ENCODE measurements at regions not wholly inside any gene's neighbourhood (a gene's known extent, or its start where the extent isn't known, plus 50 kb on each side); places are given as distances from the start of the nearest gene placed in this dataset.

DNA sequence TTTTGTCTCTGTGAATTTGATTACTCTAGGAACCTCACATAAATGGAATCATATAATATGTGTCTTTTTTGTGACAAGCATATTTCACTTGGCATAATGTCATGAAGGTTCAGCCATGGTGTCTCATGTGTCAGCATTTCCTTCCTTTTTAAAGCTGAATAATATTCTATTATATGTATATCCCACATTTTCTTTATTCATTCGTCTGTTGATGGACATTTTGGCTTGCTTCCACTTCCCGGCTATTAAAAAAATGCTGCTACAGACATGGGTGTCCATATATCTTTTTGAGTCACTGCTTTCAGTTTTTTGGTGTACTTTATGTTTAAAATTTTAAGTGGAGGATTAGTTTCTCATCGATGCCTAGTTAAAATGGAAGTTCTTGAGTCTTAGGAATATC lies 59.8 kb upstream of the C5orf63 start:
- no peak for TF ChIP-seq EZH2phosphoT487 (IDR thresholded peaks at IDR 0.05; ENCODE audit: low read length)
- TF ChIP-seq, protein P1, sequence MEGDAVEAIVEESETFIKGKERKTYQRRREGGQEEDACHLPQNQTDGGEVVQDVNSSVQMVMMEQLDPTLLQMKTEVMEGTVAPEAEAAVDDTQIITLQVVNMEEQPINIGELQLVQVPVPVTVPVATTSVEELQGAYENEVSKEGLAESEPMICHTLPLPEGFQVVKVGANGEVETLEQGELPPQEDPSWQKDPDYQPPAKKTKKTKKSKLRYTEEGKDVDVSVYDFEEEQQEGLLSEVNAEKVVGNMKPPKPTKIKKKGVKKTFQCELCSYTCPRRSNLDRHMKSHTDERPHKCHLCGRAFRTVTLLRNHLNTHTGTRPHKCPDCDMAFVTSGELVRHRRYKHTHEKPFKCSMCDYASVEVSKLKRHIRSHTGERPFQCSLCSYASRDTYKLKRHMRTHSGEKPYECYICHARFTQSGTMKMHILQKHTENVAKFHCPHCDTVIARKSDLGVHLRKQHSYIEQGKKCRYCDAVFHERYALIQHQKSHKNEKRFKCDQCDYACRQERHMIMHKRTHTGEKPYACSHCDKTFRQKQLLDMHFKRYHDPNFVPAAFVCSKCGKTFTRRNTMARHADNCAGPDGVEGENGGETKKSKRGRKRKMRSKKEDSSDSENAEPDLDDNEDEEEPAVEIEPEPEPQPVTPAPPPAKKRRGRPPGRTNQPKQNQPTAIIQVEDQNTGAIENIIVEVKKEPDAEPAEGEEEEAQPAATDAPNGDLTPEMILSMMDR (IDR thresholded peaks at IDR 0.05; ENCODE audit: low read length) = no peak
- TF ChIP-seq EZH2 (optimal IDR thresholded peaks at IDR 0.05; ENCODE audit: low read depth, low read length) = no peak
- H2AFZ ChIP-seq (ENCODE audit: low read length) = no peak overlapping the region
- H3K4me3 ChIP-seq (ENCODE audit: low read length) = no peak overlapping the region
- H3K9me2 ChIP-seq (replicated peaks; ENCODE audit: insufficient read depth, low read length) = no peaks in the 10 kb centered on the region
- H3K4me2 ChIP-seq (ENCODE audit: low read depth, low read length) = no peak overlapping the region
- no peak overlapping the region for H3K27ac ChIP-seq (ENCODE audit: low read length)
- no peaks in the 10 kb centered on the region for H3K27me3 ChIP-seq (replicated peaks; ENCODE audit: insufficient read depth, low read length)
- H3K9ac ChIP-seq (ENCODE audit: low read length) = no peak overlapping the region
- H3F3A ChIP-seq (ENCODE audit: insufficient read depth, low read length) = no peaks in the 10 kb centered on the region
- H3K9me3 ChIP-seq (replicated peaks; ENCODE audit: insufficient read depth, low read length) = no peaks in the 10 kb centered on the region
- H3K79me2 ChIP-seq (ENCODE audit: low read length) = no peaks in the 10 kb centered on the region
- DNase-seq = no peak
- no peaks in the 10 kb centered on the region for H4K20me1 ChIP-seq (ENCODE audit: insufficient read depth, low read length)
- H3K4me1 ChIP-seq (ENCODE audit: low read length) = no peaks in the 10 kb centered on the region
- H3K36me3 ChIP-seq (replicated peaks; ENCODE audit: insufficient read depth, low read length) = no peaks in the 10 kb centered on the region

DNA sequence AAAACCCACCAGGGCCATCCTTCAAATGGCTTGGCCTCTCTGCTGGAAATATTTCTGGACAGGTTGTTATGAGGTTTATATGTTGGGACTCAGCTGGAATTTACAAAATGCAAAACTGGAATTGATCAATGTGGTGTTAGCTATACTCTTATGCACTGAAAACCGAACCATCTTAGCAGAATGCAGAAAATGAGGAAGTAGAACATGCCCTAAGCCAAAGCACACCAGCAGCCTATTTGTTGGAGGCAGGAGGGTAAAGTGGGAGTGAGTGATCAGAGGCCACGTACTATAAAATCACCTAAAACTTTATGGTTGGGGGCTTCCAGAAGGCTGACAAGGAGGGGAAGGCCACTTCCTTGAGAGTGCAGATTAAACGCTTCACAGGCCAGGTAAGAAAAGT lies 63.6 kb upstream of the C5orf63 start:
- H3K27me3 ChIP-seq (replicated peaks; ENCODE audit: insufficient read depth, low read length) = no peaks in the 10 kb centered on the region
- no peak overlapping the region for H3K27ac ChIP-seq (ENCODE audit: low read length)
- H3K79me2 ChIP-seq (ENCODE audit: low read length) = no peaks in the 10 kb centered on the region
- H3K9me2 ChIP-seq (replicated peaks; ENCODE audit: insufficient read depth, low read length) = no peaks in the 10 kb centered on the region
- H3K4me2 ChIP-seq (ENCODE audit: low read depth, low read length) = no peak overlapping the region
- H3K9me3 ChIP-seq (replicated peaks; ENCODE audit: insufficient read depth, low read length) = no peaks in the 10 kb centered on the region
- H4K20me1 ChIP-seq (ENCODE audit: insufficient read depth, low read length) = no peaks in the 10 kb centered on the region
- no peaks in the 10 kb centered on the region for H3F3A ChIP-seq (ENCODE audit: insufficient read depth, low read length)
- no peaks in the 10 kb centered on the region for H3K36me3 ChIP-seq (replicated peaks; ENCODE audit: insufficient read depth, low read length)
- no peak overlapping the region for H2AFZ ChIP-seq (ENCODE audit: low read length)
- H3K9ac ChIP-seq (ENCODE audit: low read length) = no peak overlapping the region
- H3K4me1 ChIP-seq (ENCODE audit: low read length) = no peaks in the 10 kb centered on the region
- no peak for TF ChIP-seq EZH2phosphoT487 (IDR thresholded peaks at IDR 0.05; ENCODE audit: low read length)
- TF ChIP-seq, protein P1 (IDR thresholded peaks at IDR 0.05; ENCODE audit: low read length) = no peak
- no peak for TF ChIP-seq EZH2 (optimal IDR thresholded peaks at IDR 0.05; ENCODE audit: low read depth, low read length)
- no peak for DNase-seq
- no peak overlapping the region for H3K4me3 ChIP-seq (ENCODE audit: low read length)

GRCh38 chr5:127143722-127144121 lies 70.4 kb upstream of the C5orf63 start:
- no peaks in the 10 kb centered on the region for H3K9me2 ChIP-seq (replicated peaks; ENCODE audit: insufficient read depth, low read length)
- H3K4me2 ChIP-seq (ENCODE audit: low read depth, low read length) = no peak overlapping the region
- no peak overlapping the region for H3K9ac ChIP-seq (ENCODE audit: low read length)
- H3K36me3 ChIP-seq (replicated peaks; ENCODE audit: insufficient read depth, low read length) = no peaks in the 10 kb centered on the region
- H3F3A ChIP-seq (ENCODE audit: insufficient read depth, low read length) = no peaks in the 10 kb centered on the region
- H3K79me2 ChIP-seq (ENCODE audit: low read length) = no peaks in the 10 kb centered on the region
- H2AFZ ChIP-seq (ENCODE audit: low read length) = no peak overlapping the region
- no peaks in the 10 kb centered on the region for H3K9me3 ChIP-seq (replicated peaks; ENCODE audit: insufficient read depth, low read length)
- TF ChIP-seq, protein P1 (IDR thresholded peaks at IDR 0.05; ENCODE audit: low read length) = no peak
- TF ChIP-seq EZH2 (optimal IDR thresholded peaks at IDR 0.05; ENCODE audit: low read depth, low read length) (no peak), EZH2phosphoT487 (IDR thresholded peaks at IDR 0.05; ENCODE audit: low read length) (no peak)
- no peaks in the 10 kb centered on the region for H3K4me1 ChIP-seq (ENCODE audit: low read length)
- no peak for DNase-seq
- H3K27ac ChIP-seq (ENCODE audit: low read length) = no peak overlapping the region
- H3K27me3 ChIP-seq (replicated peaks; ENCODE audit: insufficient read depth, low read length) = no peaks in the 10 kb centered on the region
- H4K20me1 ChIP-seq (ENCODE audit: insufficient read depth, low read length) = no peaks in the 10 kb centered on the region
- no peak overlapping the region for H3K4me3 ChIP-seq (ENCODE audit: low read length)

Data from MM.1S (cell line).